ENCODE measurements at regions not wholly inside any gene's neighbourhood (a gene's known extent, or its start where the extent isn't known, plus 50 kb on each side); places are given as distances from the start of the nearest gene placed in this dataset.

DNA sequence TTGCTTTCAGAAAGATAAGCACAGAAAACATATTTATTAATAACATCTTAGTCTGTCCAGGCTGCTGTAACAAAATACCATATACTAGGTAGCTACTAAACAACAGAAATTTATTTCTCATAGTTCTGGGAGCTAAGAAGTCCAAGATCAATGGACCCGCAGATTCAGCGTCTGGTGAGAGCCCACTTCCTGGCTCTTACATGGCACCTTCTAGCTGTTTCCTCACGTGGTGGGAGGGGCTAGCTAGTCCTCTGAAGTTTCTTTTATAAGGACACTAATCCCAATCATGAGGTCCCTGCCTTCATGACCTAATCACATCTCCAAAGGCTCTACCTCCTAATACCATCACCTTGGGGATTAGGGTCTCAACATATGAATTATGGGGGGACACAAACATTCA is 57.2 kb upstream of the AFF2 start:
- TF ChIP-seq, protein P1, sequence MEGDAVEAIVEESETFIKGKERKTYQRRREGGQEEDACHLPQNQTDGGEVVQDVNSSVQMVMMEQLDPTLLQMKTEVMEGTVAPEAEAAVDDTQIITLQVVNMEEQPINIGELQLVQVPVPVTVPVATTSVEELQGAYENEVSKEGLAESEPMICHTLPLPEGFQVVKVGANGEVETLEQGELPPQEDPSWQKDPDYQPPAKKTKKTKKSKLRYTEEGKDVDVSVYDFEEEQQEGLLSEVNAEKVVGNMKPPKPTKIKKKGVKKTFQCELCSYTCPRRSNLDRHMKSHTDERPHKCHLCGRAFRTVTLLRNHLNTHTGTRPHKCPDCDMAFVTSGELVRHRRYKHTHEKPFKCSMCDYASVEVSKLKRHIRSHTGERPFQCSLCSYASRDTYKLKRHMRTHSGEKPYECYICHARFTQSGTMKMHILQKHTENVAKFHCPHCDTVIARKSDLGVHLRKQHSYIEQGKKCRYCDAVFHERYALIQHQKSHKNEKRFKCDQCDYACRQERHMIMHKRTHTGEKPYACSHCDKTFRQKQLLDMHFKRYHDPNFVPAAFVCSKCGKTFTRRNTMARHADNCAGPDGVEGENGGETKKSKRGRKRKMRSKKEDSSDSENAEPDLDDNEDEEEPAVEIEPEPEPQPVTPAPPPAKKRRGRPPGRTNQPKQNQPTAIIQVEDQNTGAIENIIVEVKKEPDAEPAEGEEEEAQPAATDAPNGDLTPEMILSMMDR (IDR thresholded peaks at IDR 0.05) = no peak
- no peak for TF ChIP-seq POLR2A (IDR thresholded peaks at IDR 0.05)
